ENCODE measurements at regions not wholly inside any gene's neighbourhood (a gene's known extent, or its start where the extent isn't known, plus 50 kb on each side); places are given as distances from the start of the nearest gene placed in this dataset.
"Not testable (repeated sequence)": the region's sequence is repeated elsewhere in the genome, so short reads cannot be mapped to it uniquely, and the experiment has no call there.

DNA sequence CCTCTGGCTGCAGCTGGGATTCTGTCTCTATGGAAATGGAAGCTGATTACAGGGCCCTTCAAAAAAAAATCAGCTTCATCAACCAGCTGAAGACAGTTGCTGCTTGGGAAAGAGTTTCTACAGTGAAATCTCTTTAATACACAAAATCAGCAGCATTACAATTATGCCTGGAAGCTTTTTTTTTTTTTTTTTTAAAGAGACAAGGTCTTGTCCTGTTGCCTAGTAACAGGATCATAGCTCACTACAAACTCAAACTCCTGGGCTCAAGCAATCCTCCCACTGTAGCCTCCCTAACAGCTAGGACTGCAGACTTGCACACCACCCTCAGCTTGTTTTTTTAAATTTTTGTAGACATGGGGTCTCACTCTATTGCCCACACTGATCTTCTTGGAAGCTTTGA lies 94.5 kb downstream of the OR13A1 start:
- Histone ChIP-seq H3K9me3 (ENCODE audit: low read length) (no peaks in the 10 kb centered on the region), H3K4me3 (ENCODE audit: low read length) (no peak overlapping the region), H3K36me3 (ENCODE audit: insufficient read depth, low read length) (no peaks in the 10 kb centered on the region)

DNA sequence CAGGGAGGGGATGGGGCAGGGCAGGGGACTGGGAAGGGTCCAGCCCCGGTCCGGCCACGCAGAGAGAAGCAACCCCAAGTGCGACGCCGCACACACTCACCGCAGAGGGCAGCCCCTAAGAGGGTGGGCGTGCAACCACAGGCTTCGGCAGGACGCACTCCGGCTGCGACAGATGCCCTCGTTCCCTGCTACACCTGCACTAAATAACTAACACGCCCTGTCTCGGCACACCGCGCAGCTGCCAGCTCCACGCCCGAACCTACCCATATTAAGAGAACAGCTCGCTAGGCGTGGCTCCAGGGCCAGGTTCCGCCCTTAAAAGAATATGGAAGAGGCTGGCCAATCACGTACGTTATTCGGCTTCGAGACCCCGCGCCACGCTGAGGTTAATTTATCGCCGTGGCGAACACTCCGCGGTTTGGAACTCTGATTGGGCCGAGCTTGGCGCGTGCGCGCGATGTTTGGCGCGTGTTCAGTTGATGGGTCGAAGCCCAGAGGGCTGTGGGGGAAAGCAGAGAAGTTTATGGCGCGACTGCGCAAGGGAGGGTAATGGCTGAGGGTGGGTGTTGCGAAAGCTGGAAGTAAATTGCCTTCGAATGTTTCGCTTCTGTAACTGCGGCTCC lies 91.1 kb downstream of the OR13A1 start:
- Histone ChIP-seq H3K9me3 (ENCODE audit: low read length) (no peaks in the 10 kb centered on the region), H3K36me3 (ENCODE audit: insufficient read depth, low read length) (no peaks in the 10 kb centered on the region), H3K4me3 (ENCODE audit: low read length) (no peak overlapping the region), H2AFZ (ENCODE audit: low read depth, low read length) (no peak overlapping the region), H3K27me3 (ENCODE audit: insufficient read depth, low read length) (peaks cover 2% of the 10 kb centered on the region), H3K4me1 (ENCODE audit: insufficient read depth, low read length) (no peaks in the 10 kb centered on the region)

More for the DNA sequence above, 94.5 kb downstream of the OR13A1 start:
- no peaks in the 10 kb centered on the region for H3K4me1 ChIP-seq (ENCODE audit: insufficient read depth, low read length)
- no peak overlapping the region for H2AFZ ChIP-seq (ENCODE audit: low read depth, low read length)
- H3K27me3 ChIP-seq (ENCODE audit: insufficient read depth, low read length) = no peaks in the 10 kb centered on the region

DNA sequence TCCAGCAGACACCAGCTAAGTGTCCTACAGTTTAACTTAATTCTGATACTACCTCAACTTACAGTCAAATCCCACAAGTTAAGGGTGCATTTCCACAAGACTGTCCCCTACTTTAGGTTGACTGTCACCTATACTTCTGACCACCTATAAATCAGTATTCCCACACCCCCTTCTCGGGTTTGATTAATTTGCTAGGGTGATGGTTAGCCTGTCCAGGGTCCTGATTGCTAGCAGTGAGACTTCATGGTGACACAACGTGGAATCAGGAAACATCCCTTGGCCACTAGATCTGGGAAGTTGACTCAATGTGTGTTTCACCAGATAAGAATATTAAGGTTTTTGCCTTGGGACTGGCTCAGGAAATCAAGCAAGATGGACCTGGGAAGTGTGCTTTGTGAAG lies 88.4 kb downstream of the OR13A1 start:
- peaks cover 2% of the 10 kb centered on the region for H3K27me3 ChIP-seq (ENCODE audit: insufficient read depth, low read length)
- H3K4me3 ChIP-seq (ENCODE audit: low read length) = no peak overlapping the region
- H3K4me1 ChIP-seq (ENCODE audit: insufficient read depth, low read length) = no peaks in the 10 kb centered on the region
- no peak overlapping the region for H2AFZ ChIP-seq (ENCODE audit: low read depth, low read length)
- H3K36me3 ChIP-seq (ENCODE audit: insufficient read depth, low read length) = no peaks in the 10 kb centered on the region
- H3K9me3 ChIP-seq (ENCODE audit: low read length) = no peaks in the 10 kb centered on the region

DNA sequence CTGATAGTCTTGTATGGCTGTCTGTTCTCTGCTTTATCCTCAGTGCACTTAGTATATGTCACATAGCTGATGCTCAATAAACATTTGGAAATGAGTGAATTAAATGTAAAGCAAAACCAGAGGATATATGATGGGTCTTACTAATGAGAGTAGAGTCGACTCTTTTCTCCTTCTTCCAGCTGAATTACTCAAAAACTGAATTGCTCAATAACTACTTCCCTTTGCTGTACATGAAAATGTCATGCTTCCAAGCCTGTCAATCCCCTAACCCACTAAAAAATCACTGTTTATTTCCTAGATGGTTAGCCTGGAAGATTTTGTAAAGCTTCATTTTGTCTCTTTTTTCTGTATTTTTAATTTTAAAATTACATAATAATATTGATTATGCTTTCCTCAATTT lies 88.0 kb downstream of the OR13A1 start:
- Histone ChIP-seq H3K9me3 (ENCODE audit: low read length) (no peaks in the 10 kb centered on the region), H3K36me3 (ENCODE audit: insufficient read depth, low read length) (no peaks in the 10 kb centered on the region), H3K27me3 (ENCODE audit: insufficient read depth, low read length) (peaks cover 2% of the 10 kb centered on the region), H3K4me3 (ENCODE audit: low read length) (no peak overlapping the region), H2AFZ (ENCODE audit: low read depth, low read length) (no peak overlapping the region), H3K4me1 (ENCODE audit: insufficient read depth, low read length) (no peaks in the 10 kb centered on the region)

DNA sequence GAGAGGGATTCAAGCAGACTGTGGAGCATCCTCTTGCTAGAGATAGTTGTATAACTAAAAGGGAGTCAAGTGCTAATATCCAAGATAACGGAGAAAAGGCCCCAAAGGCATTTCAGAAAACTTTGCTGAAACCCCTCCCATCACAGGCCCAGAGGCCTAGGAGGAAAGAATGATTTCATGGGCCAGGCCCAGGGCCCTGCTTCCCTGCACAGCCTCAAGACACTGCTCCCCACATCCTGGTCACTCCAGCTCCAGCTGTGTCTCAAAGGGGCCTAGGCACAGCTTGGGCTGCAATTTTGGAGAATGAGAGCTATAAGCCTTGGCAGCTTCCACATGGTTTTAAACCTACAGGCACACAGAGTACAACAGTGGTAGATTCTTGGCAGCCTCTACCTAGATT lies 85.6 kb downstream of the OR13A1 start:
- Histone ChIP-seq H3K9me3 (ENCODE audit: low read length) (no peaks in the 10 kb centered on the region), H2AFZ (ENCODE audit: low read depth, low read length) (no peak overlapping the region), H3K27me3 (ENCODE audit: insufficient read depth, low read length) (peaks cover 2% of the 10 kb centered on the region), H3K36me3 (ENCODE audit: insufficient read depth, low read length) (no peaks in the 10 kb centered on the region), H3K4me3 (ENCODE audit: low read length) (no peak overlapping the region), H3K4me1 (ENCODE audit: insufficient read depth, low read length) (no peaks in the 10 kb centered on the region)

DNA sequence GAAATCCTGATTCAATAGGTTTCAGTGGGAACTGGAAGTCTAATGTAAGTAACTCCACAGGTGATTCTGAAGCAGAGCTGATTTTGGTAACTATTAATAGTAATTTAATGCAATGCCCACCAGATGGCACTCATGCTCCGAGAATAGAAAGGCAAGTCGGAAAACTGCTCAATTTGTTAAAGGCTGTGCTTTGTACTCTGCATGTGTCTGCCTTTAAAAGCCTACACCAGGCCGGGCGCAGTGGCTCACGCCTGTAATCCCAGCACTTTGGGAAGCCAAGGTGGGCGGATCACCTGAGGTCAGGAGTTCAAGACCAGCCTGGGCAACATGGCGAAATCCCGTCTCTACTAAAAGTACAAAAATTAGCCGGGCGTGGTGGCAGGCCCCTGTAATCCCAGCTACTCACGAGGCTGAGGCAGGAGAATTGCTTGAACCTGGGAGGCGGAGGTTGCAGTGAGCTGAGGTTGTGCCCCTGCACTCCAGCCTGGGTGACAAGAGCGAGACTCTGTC lies 80.1 kb downstream of the OR13A1 start:
- not testable (repeated sequence) for H3K4me1 ChIP-seq (ENCODE audit: insufficient read depth, low read length); H3K4me3 ChIP-seq (ENCODE audit: low read length); H3K27me3 ChIP-seq (ENCODE audit: insufficient read depth, low read length); H2AFZ ChIP-seq (ENCODE audit: low read depth, low read length); H3K9me3 ChIP-seq (ENCODE audit: low read length); H3K36me3 ChIP-seq (ENCODE audit: insufficient read depth, low read length)

DNA sequence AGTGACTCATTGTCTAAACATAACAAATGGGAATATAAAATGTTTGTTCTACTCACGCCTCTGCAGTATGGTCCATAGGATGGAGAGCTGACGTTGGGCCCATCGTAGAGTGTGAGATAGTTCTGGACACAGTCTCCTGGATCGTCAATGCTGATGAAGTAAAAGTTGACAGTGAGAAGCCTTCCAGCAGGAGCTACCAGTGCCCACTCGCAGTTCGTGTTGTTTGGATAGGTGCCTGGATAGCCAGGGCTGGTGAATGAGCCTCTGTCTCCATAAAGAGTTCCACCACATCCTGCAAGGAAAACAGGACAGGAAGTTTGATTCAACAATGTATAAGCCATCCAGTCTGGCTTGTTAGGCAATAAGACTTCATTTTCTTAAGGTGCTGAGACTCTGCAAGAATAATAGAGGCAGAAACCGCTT lies 79.6 kb downstream of the OR13A1 start:
- no peaks in the 10 kb centered on the region for H3K36me3 ChIP-seq (ENCODE audit: insufficient read depth, low read length)
- no peak overlapping the region for H3K4me3 ChIP-seq (ENCODE audit: low read length)
- no peak overlapping the region for H2AFZ ChIP-seq (ENCODE audit: low read depth, low read length)
- no peaks in the 10 kb centered on the region for H3K27me3 ChIP-seq (ENCODE audit: insufficient read depth, low read length)
- H3K9me3 ChIP-seq (ENCODE audit: low read length) = no peaks in the 10 kb centered on the region
- H3K4me1 ChIP-seq (ENCODE audit: insufficient read depth, low read length) = no peaks in the 10 kb centered on the region

DNA sequence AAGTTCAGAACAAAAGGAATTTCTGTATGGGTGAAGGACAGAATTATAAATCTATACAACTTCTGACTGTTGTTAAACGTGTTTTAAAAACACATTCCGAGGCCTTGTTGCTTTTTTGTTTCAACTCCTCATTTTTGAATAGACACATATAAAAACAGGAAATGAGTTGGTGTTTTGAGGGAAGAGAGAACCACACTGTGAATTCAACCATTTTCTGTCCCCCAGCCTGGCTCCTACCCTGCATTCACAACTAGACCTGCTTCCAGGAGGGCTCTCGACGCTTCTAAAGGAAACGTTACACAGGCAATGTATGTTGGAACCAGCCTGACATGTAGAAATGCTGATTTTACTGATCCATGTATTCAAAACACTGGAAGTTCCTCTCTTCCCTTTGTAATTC lies 76.5 kb downstream of the OR13A1 start:
- no peak overlapping the region for H3K4me3 ChIP-seq (ENCODE audit: low read length)
- no peaks in the 10 kb centered on the region for H3K27me3 ChIP-seq (ENCODE audit: insufficient read depth, low read length)
- H3K4me1 ChIP-seq (ENCODE audit: insufficient read depth, low read length) = no peaks in the 10 kb centered on the region
- no peak overlapping the region for H2AFZ ChIP-seq (ENCODE audit: low read depth, low read length)
- no peaks in the 10 kb centered on the region for H3K9me3 ChIP-seq (ENCODE audit: low read length)
- no peaks in the 10 kb centered on the region for H3K36me3 ChIP-seq (ENCODE audit: insufficient read depth, low read length)

DNA sequence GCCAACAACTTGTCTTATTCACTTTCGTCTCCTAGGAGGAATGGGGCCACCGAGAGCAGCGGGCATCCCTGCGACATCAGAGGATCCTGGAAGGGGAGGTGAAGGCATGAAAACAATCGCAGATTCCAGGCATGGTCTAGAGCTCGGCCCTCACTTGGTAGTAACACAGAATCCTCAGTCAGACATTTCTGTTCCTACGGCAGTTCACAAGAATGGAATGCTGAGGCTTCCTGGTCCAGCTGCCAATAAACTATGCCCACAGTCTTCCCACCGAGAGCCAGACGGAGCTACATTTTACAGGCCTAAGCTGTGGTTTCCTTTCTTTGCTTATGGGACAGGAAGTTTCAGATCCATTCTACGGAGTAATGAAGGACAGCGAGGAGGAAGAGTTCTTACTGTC lies 75.8 kb downstream of the OR13A1 start:
- Histone ChIP-seq H3K4me1 (ENCODE audit: insufficient read depth, low read length) (no peaks in the 10 kb centered on the region), H2AFZ (ENCODE audit: low read depth, low read length) (no peak overlapping the region), H3K4me3 (ENCODE audit: low read length) (no peak overlapping the region), H3K9me3 (ENCODE audit: low read length) (no peaks in the 10 kb centered on the region), H3K27me3 (ENCODE audit: insufficient read depth, low read length) (no peaks in the 10 kb centered on the region), H3K36me3 (ENCODE audit: insufficient read depth, low read length) (no peaks in the 10 kb centered on the region)

DNA sequence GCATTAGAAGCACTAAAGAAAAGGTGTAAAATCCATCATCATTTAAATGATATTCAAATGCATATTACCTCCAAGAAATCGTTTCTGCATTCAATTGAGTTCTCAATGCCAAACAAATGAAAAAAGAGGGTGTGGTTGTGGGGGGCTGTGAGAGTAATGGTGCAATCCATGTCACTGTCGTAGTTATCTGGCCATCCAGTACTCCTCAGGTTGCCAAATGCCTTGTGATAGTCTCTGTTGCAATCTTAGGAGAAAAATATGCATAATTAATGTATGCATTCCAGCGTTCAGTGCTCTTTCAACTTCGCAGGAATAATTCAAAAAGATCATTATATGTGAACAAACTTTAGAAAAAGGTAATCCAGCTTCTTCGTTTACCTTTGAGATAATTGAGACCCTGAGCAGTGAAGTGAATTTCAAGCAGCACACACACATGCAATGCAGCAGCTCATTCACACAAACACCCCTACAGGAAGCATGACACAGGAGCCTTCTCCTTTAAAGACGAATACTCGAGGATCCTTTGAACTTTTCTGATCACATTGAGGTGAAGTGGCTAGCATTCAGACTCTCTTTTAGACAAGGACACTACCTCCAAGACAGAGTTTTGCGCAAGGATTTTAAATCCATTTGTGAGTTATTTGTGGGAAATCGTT lies 73.4 kb downstream of the OR13A1 start:
- Histone ChIP-seq H3K27me3 (ENCODE audit: insufficient read depth, low read length) (no peaks in the 10 kb centered on the region), H2AFZ (ENCODE audit: low read depth, low read length) (no peak overlapping the region), H3K36me3 (ENCODE audit: insufficient read depth, low read length) (no peaks in the 10 kb centered on the region), H3K4me3 (ENCODE audit: low read length) (no peak overlapping the region), H3K9me3 (ENCODE audit: low read length) (no peaks in the 10 kb centered on the region), H3K4me1 (ENCODE audit: insufficient read depth, low read length) (no peaks in the 10 kb centered on the region)

DNA sequence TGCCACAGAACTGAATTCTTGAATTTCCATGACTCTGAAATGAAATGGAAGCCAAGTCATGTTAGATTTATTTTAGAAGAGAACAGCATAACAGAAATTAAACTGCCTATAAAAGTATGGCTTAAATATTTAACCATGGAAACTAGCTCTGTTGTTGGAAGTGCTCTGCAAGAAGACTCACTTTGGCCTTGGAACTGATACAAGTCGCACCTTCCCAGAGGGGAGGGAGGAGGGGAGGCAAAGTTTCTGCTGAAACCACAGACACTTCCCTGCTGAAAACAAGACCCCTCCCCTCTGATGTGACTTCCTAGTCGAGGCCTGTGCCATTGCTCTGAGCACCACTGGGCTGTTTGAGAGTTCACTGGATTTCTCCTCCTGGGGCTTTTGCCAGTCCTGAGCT lies 72.1 kb downstream of the OR13A1 start:
- H3K9me3 ChIP-seq (ENCODE audit: low read length) = no peaks in the 10 kb centered on the region
- H3K36me3 ChIP-seq (ENCODE audit: insufficient read depth, low read length) = no peaks in the 10 kb centered on the region
- no peak overlapping the region for H2AFZ ChIP-seq (ENCODE audit: low read depth, low read length)
- no peaks in the 10 kb centered on the region for H3K27me3 ChIP-seq (ENCODE audit: insufficient read depth, low read length)
- H3K4me3 ChIP-seq (ENCODE audit: low read length) = no peak overlapping the region
- H3K4me1 ChIP-seq (ENCODE audit: insufficient read depth, low read length) = no peaks in the 10 kb centered on the region

DNA sequence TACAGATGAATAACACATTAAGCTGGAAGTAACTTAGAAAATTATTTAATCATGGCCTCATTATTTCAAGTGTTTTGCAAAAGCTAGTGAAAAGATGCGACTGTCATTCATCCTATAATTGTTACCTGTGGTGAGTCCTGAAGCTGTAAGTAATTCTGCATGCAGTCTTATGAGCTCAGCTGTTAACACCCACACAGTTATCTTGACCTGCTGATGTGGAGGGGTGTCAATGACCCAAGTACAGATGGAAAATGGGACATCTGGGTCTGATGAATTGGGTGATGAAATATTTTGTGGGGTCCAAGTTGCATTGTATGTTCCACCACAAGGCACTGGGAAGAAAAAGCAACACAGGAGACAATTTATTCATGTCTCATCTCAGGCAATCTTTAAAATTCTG lies 68.9 kb downstream of the OR13A1 start:
- no peaks in the 10 kb centered on the region for H3K27me3 ChIP-seq (ENCODE audit: insufficient read depth, low read length)
- no peak overlapping the region for H2AFZ ChIP-seq (ENCODE audit: low read depth, low read length)
- no peaks in the 10 kb centered on the region for H3K36me3 ChIP-seq (ENCODE audit: insufficient read depth, low read length)
- H3K4me3 ChIP-seq (ENCODE audit: low read length) = no peak overlapping the region
- H3K9me3 ChIP-seq (ENCODE audit: low read length) = no peaks in the 10 kb centered on the region
- no peaks in the 10 kb centered on the region for H3K4me1 ChIP-seq (ENCODE audit: insufficient read depth, low read length)

DNA sequence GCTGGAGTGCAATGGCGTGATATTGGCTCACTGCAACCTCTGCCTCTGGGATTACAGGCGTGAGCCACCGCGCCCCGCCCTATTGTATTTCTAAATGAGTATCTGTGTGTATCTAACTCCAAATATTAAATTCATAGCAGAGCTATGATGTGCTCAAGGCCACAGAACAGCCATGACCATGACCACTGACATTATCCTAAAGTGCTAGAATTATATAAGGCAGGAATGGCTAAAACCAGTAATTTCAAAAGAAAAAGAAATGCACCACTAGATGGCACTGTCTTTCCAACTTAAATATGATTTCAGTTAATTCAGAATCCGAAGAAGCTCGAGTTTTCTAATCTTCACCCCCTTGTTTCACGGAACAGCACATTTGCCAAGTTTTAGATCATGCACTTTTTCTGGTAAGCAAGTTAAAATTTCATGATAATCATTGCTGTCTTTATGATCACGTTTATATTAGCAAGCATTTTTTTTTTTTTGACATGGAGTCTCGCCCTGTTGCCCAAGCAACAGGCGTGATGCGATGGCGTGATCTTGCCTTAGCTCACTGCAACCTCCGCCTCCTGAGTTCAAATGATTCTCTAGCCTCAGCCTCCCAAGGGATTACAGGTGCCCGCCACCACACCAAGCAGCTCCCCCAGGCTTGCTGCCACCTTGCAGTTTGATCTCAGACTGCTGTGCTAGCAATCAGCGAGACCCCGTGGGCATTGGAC lies 65.3 kb downstream of the OR13A1 start:
- no peaks in the 10 kb centered on the region for H3K4me1 ChIP-seq (ENCODE audit: insufficient read depth, low read length)
- no peaks in the 10 kb centered on the region for H3K9me3 ChIP-seq (ENCODE audit: low read length)
- H2AFZ ChIP-seq (ENCODE audit: low read depth, low read length) = no peak overlapping the region
- no peaks in the 10 kb centered on the region for H3K36me3 ChIP-seq (ENCODE audit: insufficient read depth, low read length)
- no peak overlapping the region for H3K4me3 ChIP-seq (ENCODE audit: low read length)
- no peaks in the 10 kb centered on the region for H3K27me3 ChIP-seq (ENCODE audit: insufficient read depth, low read length)

All from neuron (in vitro differentiated cells).